Left lobe of liver (tissue), 2 donors: ENCODE measurements at regions not wholly inside any gene's neighbourhood (a gene's known extent, or its start where the extent isn't known, plus 50 kb on each side); places are given as distances from the start of the nearest gene placed in this dataset.
"Not testable (repeated sequence)": the region's sequence is repeated elsewhere in the genome, so short reads cannot be mapped to it uniquely, and the experiment has no call there.

Experiments
- ATAC-seq: fragments of 200-7000 bp; cut with Tn5 transposase; one replicate; pipeline ENCODE4 v1.9.1; 2020; ENCODE audit warnings: mild to moderate bottlenecking, moderate library complexity
- DNase-seq: peaks from one replicate; pipeline ENCODE4 v3.0.0-alpha.2; 2020; ENCODE audit warnings: low spot score
- donor health status: DM: no; HTN: no; CAD: no; lungs with moderate emphysema.
- donor health status: DM: no; HTN: yes; CAD: no.

- ATAC-seq (no peak), DNase-seq (no peak)
Measured at GRCh38 chr18:42444349-42444748, 489.3 kb downstream of the PIK3C3 start.

GRCh38 chr18:42445359-42445758 is 490.3 kb downstream of the PIK3C3 start:
- peak; percentile 64 for ATAC-seq
- no peak for DNase-seq

GRCh38 chr18:42446195-42446594 is 491.2 kb downstream of the PIK3C3 start:
- DNase-seq, result no peak
- peak; percentile 90 for ATAC-seq

GRCh38 chr18:42447688-42448087 is 492.7 kb downstream of the PIK3C3 start:
- ATAC-seq (no peak), DNase-seq (no peak)

DNA sequence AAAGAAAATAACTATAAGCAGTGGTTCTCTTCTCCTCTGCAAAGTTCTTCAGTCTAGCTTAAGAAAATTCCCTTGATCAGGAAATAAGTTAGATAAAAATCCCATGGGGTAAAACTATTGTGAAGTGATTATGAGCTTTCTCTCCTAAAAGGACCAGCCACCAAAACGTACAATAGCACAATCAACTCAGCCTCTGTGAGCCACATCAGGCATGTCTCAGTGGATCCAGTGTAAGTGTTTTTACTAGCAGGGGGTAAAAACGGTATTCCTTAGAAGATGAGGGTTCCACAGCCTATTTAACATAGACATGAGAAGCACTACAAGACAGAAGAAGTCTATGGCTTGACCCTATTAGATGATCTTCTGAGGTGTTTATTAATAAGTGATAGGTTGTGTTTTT is 503.2 kb downstream of the PIK3C3 start:
- DNase-seq (no peak), ATAC-seq (no peak)

- ATAC-seq, result no peak
- DNase-seq, result no peak
Measured at GRCh38 chr18:42459873-42460272, 504.8 kb downstream of the PIK3C3 start.

GRCh38 chr18:42471885-42472284 is 516.9 kb downstream of the PIK3C3 start:
- ATAC-seq (no peak), DNase-seq (no peak)

DNA sequence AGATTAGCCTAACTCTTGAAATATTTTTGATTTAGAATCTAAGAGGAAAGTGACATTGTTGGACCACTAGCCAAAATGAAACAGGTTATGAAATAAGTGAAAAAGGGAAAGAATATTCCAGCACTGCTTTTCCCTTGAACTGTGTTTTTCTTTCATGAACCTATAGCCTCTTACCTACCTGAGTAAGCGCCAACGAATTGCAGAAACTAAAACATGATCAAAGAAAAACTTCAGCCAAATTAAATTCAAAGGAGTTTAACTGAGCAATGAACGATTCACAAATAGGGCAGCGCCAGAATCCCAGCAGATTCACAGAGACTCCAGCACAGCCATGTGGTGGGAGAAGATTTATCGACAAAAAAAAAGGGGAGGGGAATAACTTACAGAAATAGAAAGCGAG is 518.6 kb downstream of the PIK3C3 start:
- DNase-seq (peak; percentile 45), ATAC-seq (peak; percentile 83)

- ATAC-seq (peak; percentile 55), DNase-seq (no peak)
Measured at GRCh38 chr18:42474577-42474976, 519.5 kb downstream of the PIK3C3 start.

GRCh38 chr18:42475157-42475556 is 520.1 kb downstream of the PIK3C3 start:
- no peak for ATAC-seq
- no peak for DNase-seq

GRCh38 chr18:42477267-42477666 is 522.2 kb downstream of the PIK3C3 start:
- no peak for DNase-seq
- ATAC-seq, result no peak

GRCh38 chr18:42480441-42480840 is 525.4 kb downstream of the PIK3C3 start:
- ATAC-seq, result no peak
- DNase-seq, result no peak

DNA sequence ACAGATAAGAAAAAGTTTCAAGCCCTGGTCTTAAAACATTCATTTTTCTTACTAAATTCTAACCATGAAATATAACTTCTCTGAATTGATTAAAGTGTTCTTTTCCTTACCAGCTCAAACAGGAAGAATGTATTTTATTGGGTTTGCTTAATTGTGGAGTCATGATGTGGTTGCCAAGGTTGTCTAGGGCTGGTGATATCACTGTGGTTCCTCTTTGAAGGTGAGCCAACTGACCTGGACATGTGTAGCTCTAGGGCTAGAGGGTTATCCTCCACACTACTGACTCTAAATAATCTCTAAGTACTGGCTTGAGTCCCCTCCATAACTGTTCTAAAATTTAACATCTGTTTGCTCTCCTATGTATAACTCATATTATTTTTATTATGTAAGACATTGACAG is 529.6 kb downstream of the PIK3C3 start:
- DNase-seq, result no peak
- peak; percentile 33 for ATAC-seq

DNA sequence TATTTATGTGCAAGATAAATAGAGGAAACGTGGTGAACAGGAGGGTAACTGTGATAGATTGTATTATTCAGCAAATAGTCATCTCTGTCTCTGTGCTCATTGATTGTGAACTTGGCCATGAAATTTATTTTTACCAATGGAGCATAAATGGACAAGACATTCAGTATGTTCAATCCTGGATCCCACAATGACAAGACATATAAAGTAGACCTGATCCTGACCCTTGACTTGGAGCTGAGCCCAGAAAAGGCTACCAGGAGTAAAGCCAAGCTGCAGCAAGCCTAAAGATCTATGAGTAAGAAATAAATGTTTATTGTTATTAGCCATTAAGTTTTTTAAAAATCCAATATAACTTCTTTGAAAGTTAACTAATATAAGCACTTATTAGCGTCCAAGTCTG is 531.2 kb downstream of the PIK3C3 start:
- ATAC-seq (peak; percentile 64), DNase-seq (peak; percentile 45)

DNA sequence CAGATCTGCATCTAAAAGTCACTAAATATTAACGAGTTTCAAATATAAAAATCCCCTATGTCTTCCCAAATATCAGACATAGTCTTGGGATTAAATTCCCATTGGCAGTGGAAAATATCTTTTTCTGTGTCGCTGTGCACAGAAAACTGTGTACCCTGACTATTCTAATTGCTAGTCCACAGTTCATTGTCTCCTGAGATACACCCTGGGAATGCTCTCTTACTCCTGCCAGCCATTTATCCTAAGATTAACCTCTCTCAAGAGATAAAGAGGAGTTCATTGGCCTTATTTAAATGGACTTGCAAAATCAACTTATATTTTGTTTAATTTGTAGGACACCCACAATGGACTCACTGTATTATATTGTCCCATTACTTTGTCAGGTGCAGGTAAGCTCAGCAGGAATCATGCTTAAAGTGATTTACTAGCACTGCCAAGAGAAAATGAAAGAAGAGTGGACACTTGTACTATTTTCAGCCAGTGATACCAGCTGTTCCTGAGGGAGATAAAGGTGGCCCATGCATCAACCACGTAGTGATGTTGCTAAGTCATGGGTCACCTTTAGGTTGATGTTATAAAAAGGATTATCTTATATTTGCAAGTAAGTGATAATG is 553.8 kb downstream of the PIK3C3 start:
- no peak for DNase-seq
- ATAC-seq, result peak; percentile 69

- DNase-seq (no peak), ATAC-seq (peak; percentile 47)
Measured at GRCh38 chr18:42509750-42510415, 554.8 kb downstream of the PIK3C3 start.

GRCh38 chr18:42510540-42510939 is 555.5 kb downstream of the PIK3C3 start:
- ATAC-seq (no peak), DNase-seq (no peak)

DNA sequence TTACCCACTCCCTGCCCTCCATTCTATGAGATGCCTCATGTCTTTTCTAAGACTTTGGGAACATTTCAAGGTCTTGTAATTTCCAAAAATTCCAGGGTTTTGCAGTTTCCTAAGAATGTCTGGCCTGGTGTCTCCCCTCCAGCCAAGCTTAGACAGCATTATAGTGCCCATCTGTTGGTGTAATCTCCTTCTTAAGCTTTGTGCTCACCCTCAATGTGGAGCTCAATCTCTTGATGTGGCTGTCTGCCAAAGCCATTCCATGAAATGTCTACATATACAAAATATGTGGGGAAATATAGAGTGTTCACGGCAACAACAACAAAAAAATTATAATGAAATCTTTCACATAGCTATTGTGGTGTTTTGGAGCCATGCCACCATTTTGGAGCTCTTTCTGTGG is 558.4 kb downstream of the PIK3C3 start:
- DNase-seq (no peak), ATAC-seq (no peak)

- DNase-seq (no peak), ATAC-seq (no peak)
Measured at GRCh38 chr18:42514512-42514911, 559.5 kb downstream of the PIK3C3 start.

- DNase-seq (no peak), ATAC-seq (no peak)
Measured at GRCh38 chr18:42517896-42518295, 562.9 kb downstream of the PIK3C3 start.

GRCh38 chr18:42518331-42518730 is 563.3 kb downstream of the PIK3C3 start:
- not testable (repeated sequence) for ATAC-seq, DNase-seq

DNA sequence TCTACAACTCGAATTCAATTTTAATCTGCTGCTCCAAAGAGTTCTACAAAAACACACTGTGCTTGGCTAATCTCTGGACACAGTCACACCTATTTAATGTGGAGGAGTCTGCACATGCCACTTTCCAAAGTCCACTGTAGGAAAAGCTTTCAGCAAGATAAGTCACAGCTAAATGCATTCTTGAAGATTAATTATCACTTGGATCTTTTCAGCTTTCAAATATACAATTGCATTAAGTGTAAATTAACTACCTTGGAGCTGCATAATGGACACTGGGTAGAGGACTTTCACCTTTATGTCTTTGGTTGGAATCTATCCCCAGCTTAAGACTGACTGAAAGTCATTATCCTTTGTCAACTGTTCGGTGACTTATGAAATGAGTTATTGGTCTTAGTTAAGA is 565.1 kb downstream of the PIK3C3 start:
- ATAC-seq (no peak), DNase-seq (no peak)

DNA sequence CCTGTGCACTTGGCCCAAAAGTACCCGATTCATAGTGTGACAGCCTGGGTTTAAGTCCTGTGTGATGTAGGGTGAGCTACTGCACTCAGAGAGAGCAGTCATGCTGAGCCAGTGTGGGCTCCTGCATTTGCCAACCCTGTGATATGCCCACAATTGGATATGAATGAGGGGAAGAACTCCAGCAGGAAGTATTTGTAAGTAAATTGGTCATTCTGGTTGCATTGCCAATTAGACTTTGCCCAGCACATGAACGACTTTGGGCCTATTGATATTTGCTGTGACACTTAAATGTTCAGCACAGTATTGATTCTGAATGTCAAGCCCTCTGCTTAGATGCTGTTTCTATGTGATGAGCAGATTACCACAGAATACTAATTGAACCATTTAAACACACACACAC is 570.9 kb downstream of the PIK3C3 start:
- ATAC-seq (peak; percentile 97), DNase-seq (peak; percentile 86)
